ENCODE measurements at regions not wholly inside any gene's neighbourhood (a gene's known extent, or its start where the extent isn't known, plus 50 kb on each side); places are given as distances from the start of the nearest gene placed in this dataset.

DNA sequence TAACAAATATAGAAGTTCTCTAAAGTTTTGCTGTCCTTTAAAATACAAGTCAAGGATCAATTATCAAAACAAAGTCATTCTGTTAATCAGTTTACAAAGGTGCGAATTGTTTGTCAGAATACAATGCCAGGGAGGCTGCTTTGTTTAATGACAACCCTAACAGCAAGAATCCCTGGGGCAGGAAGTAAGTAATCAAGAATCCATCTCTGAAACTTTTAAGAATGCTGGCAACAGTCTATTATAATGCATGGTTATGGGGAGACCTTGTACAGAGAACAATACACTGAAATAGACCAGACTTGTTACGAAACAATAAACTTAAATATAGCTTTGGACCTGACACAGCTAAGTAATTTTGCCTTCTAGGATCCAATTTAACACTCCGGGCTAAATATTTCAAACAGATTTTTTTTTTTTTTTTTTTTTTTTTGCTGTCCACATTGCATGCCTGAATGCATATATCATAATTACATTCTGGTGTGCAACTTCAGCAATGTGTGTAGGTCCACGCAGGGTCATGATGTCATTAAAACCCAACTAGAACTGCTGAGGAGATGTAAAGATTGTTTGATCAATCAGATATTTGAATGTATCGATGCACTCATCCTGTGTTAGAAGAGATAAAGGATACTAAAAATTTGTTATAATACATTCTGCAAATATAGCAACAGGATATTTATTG, 421.3 kb downstream of the CETN3 start:
- Histone ChIP-seq H3K9me3 (no peaks in the 10 kb centered on the region), H3K27ac (no peak overlapping the region)
- no peak for ATAC-seq

GRCh38 chr5:89983216-89983615, 426.3 kb downstream of the CETN3 start:
- H3K27me3 ChIP-seq, result no peaks in the 10 kb centered on the region
- intact Hi-C loops (cut with DNase I), result no loop called here
- no peak overlapping the region for H3K4me3 ChIP-seq
- DNase-seq (no peak), ATAC-seq (peak; percentile 49)
- H3K36me3 ChIP-seq, result no peaks in the 10 kb centered on the region
- H3K27ac ChIP-seq, result no peak overlapping the region
- H3K9me3 ChIP-seq, result no peaks in the 10 kb centered on the region
- TF ChIP-seq, protein P1, sequence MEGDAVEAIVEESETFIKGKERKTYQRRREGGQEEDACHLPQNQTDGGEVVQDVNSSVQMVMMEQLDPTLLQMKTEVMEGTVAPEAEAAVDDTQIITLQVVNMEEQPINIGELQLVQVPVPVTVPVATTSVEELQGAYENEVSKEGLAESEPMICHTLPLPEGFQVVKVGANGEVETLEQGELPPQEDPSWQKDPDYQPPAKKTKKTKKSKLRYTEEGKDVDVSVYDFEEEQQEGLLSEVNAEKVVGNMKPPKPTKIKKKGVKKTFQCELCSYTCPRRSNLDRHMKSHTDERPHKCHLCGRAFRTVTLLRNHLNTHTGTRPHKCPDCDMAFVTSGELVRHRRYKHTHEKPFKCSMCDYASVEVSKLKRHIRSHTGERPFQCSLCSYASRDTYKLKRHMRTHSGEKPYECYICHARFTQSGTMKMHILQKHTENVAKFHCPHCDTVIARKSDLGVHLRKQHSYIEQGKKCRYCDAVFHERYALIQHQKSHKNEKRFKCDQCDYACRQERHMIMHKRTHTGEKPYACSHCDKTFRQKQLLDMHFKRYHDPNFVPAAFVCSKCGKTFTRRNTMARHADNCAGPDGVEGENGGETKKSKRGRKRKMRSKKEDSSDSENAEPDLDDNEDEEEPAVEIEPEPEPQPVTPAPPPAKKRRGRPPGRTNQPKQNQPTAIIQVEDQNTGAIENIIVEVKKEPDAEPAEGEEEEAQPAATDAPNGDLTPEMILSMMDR (IDR thresholded peaks at IDR 0.05), result no peak
- no peaks in the 10 kb centered on the region for H3K4me1 ChIP-seq

More for the DNA sequence above, 421.3 kb downstream of the CETN3 start:
- intact Hi-C loops (cut with DNase I), result no loop called here
- no peak overlapping the region for H3K4me3 ChIP-seq
- no peak for DNase-seq
- no peaks in the 10 kb centered on the region for H3K27me3 ChIP-seq
- TF ChIP-seq, protein P1 (IDR thresholded peaks at IDR 0.05), result no peak
- no peaks in the 10 kb centered on the region for H3K36me3 ChIP-seq
- no peaks in the 10 kb centered on the region for H3K4me1 ChIP-seq

DNA sequence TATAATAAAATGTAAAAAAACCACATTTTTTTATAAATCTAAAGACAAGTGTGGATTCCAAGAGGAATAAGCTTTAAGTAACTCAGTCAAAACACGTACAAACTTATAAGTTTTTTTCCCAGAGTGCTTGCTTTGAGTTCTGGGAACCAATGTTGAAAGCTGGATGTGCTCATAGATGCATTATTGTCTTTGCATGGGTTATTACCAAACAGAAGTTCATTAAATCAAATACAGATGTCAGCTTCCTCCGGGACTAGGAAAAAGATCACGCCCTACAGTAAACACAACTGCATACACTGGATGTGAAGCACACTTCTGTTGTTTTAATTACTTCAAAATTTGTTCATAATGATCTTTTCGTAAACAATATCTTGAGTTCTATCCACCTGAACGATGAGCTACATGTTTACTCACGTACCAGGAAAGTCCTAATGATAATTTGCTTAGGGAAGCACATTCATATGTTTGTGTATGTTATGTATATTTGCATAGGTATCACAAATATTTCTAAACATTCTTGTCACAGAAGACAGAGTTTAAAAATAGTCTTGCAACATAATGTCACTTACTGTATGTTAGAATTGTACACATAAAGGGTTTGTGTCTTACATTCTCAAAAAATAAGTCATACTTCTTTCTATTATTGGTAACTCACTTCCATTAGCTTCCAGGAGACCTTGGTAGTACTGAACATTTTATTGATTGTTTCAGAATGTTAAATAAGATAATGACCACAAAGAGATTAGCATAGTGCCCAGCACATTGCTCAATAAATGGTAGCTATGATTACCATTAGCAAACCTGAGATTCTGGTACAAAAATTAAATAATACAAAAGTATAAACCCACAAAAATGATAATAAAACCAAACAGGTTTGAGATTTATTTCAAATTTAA, 427.4 kb downstream of the CETN3 start:
- ATAC-seq, result no peak
- TF ChIP-seq, protein P1 (IDR thresholded peaks at IDR 0.05), result no peak
- intact Hi-C loops (cut with DNase I), result no loop called here
- H3K27ac ChIP-seq, result no peak overlapping the region
- H3K4me3 ChIP-seq, result no peak overlapping the region
- H3K36me3 ChIP-seq, result no peaks in the 10 kb centered on the region
- DNase-seq, result no peak
- no peaks in the 10 kb centered on the region for H3K4me1 ChIP-seq
- H3K9me3 ChIP-seq, result no peaks in the 10 kb centered on the region
- H3K27me3 ChIP-seq, result no peaks in the 10 kb centered on the region

DNA sequence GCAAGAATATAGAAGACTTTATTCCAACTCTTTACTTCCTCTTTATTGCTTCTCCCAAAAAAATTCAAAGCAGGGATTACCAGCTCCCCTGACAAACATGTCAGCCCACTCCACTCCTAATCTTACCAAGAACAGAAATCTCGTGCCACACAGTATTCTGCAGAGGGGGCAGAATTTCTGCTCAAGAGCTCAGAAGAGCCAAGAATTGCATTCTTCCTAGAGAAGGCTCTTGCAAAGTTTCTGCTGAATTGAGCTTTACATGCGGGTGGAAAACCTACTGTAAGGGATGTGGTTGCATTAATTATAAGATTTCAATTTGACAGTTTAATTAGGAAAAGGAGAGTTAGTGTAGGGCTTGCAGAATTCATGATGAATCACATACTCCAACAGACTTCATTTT, 428.5 kb downstream of the CETN3 start:
- Histone ChIP-seq H3K4me1 (no peaks in the 10 kb centered on the region), H3K9me3 (no peaks in the 10 kb centered on the region), H3K27ac (no peak overlapping the region), H3K27me3 (no peaks in the 10 kb centered on the region), H3K4me3 (no peak overlapping the region), H3K36me3 (no peaks in the 10 kb centered on the region)
- intact Hi-C loops (cut with DNase I), result no loop called here
- TF ChIP-seq, protein P1 (IDR thresholded peaks at IDR 0.05), result no peak
- DNase-seq (no peak), ATAC-seq (no peak)

- intact Hi-C loops (cut with DNase I), result no loop called here
- Histone ChIP-seq H3K27ac (no peak overlapping the region), H3K27me3 (no peaks in the 10 kb centered on the region), H3K36me3 (no peaks in the 10 kb centered on the region), H3K4me3 (no peak overlapping the region), H3K4me1 (no peaks in the 10 kb centered on the region), H3K9me3 (no peaks in the 10 kb centered on the region)
- TF ChIP-seq, protein P1 (IDR thresholded peaks at IDR 0.05), result no peak
- DNase-seq, result no peak
- ATAC-seq, result no peak
Measured at GRCh38 chr5:89973516-89973915, 436.0 kb downstream of the CETN3 start.
